Gastroesophageal sphincter (tissue), 3 donors: ENCODE measurements at regions not wholly inside any gene's neighbourhood (a gene's known extent, or its start where the extent isn't known, plus 50 kb on each side); places are given as distances from the start of the nearest gene placed in this dataset.

ENCODE experiments used
- EP300 ChIP-seq: sonication (generic); formaldehyde crosslinking; IDR thresholded peaks from one replicate; pipeline ENCODE4 v1.6.1; 2017; ENCODE audit warnings: antibody characterized with exemption, mild to moderate bottlenecking
- POLR2A ChIP-seq, 2 donors: fragments of 450-650 bp; IDR thresholded peaks; one replicate each; pipeline ENCODE4 v1.6.1; 2017; ENCODE audit warnings: antibody characterized with exemption in 2 of 2, mild to moderate bottlenecking in 2 of 2, moderate library complexity in 1 of 2
- TF ChIP-seq, protein P1 (sequence below), 4 experiments: fragments of 200-600 bp in 2 of 4; fragments of 450-650 bp in 2 of 4; sonication (generic) in 1 of 4; IDR thresholded peaks; one replicate each; pipeline ENCODE4 v1.5.1; 2017 to 2019; ENCODE audit warnings: antibody characterized with exemption in 4 of 4, mild to moderate bottlenecking in 2 of 4, moderate library complexity in 2 of 4

- TF ChIP-seq, protein P1, sequence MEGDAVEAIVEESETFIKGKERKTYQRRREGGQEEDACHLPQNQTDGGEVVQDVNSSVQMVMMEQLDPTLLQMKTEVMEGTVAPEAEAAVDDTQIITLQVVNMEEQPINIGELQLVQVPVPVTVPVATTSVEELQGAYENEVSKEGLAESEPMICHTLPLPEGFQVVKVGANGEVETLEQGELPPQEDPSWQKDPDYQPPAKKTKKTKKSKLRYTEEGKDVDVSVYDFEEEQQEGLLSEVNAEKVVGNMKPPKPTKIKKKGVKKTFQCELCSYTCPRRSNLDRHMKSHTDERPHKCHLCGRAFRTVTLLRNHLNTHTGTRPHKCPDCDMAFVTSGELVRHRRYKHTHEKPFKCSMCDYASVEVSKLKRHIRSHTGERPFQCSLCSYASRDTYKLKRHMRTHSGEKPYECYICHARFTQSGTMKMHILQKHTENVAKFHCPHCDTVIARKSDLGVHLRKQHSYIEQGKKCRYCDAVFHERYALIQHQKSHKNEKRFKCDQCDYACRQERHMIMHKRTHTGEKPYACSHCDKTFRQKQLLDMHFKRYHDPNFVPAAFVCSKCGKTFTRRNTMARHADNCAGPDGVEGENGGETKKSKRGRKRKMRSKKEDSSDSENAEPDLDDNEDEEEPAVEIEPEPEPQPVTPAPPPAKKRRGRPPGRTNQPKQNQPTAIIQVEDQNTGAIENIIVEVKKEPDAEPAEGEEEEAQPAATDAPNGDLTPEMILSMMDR (IDR thresholded peaks at IDR 0.05), result no peak
- no peak for TF ChIP-seq POLR2A (IDR thresholded peaks at IDR 0.05)
- TF ChIP-seq EP300, result no peak
These were observed 345.6 kb upstream of the TGFBR2 start for GRCh38 chr3:30260762-30261161.
